Astrocyte of the spinal cord (primary cell): ENCODE measurements at regions not wholly inside any gene's neighbourhood (a gene's known extent, or its start where the extent isn't known, plus 50 kb on each side); places are given as distances from the start of the nearest gene placed in this dataset.

ENCODE experiments used
- DNase-seq: peaks from one replicate; pipeline ENCODE4 v3.0.0; 2011; ENCODE audit warnings: low read depth, low spot score
- H3K4me3 ChIP-seq: 2 replicates; pipeline ENCODE4 v1.5.1; 2011; ENCODE audit warnings: low read depth, mild to moderate bottlenecking, low read length, moderate library complexity
- CTCF ChIP-seq: IDR thresholded peaks from 2 replicates; pipeline ENCODE4 v1.5.1; 2012; ENCODE audit warnings: low read depth, mild to moderate bottlenecking, low read length, inconsistent platforms
- in situ Hi-C: cut with HindIII; loops from 2 replicates; pipeline ENCODE4 v1.10.0; 2017; ENCODE audit warnings: low sequenced_read_pairs

GRCh38 chr10:8712656-8713055 lies 658.2 kb downstream of the GATA3 start:
- no peak for TF ChIP-seq CTCF
- in situ Hi-C loops = no loop called here
- H3K4me3 ChIP-seq = no peak overlapping the region
- no peak for DNase-seq

GRCh38 chr10:8719971-8720370 lies 665.5 kb downstream of the GATA3 start:
- in situ Hi-C loops = no loop called here
- TF ChIP-seq CTCF = no peak
- H3K4me3 ChIP-seq = no peak overlapping the region
- DNase-seq = no peak

GRCh38 chr10:8721650-8722049 lies 667.2 kb downstream of the GATA3 start:
- in situ Hi-C loops = no loop called here
- no peak overlapping the region for H3K4me3 ChIP-seq
- TF ChIP-seq CTCF = no peak
- no peak for DNase-seq

GRCh38 chr10:8722835-8723234 lies 668.3 kb downstream of the GATA3 start:
- in situ Hi-C loops = no loop called here
- no peak for DNase-seq
- no peak for TF ChIP-seq CTCF
- H3K4me3 ChIP-seq = no peak overlapping the region

GRCh38 chr10:8725343-8725742 lies 670.9 kb downstream of the GATA3 start:
- no peak overlapping the region for H3K4me3 ChIP-seq
- TF ChIP-seq CTCF = no peak
- in situ Hi-C loops = no loop called here
- DNase-seq = no peak

GRCh38 chr10:8726084-8726778 lies 671.7 kb downstream of the GATA3 start:
- no peak overlapping the region for H3K4me3 ChIP-seq
- TF ChIP-seq CTCF = no peak
- DNase-seq = no peak
- in situ Hi-C loops = no loop called here

- no peak overlapping the region for H3K4me3 ChIP-seq
- in situ Hi-C loops = no loop called here
- DNase-seq = no peak
- no peak for TF ChIP-seq CTCF
Measured at GRCh38 chr10:8726779-8727084, 672.2 kb downstream of the GATA3 start.
